CD14-positive monocyte (primary cell): ENCODE measurements at regions not wholly inside any gene's neighbourhood (a gene's known extent, or its start where the extent isn't known, plus 50 kb on each side); places are given as distances from the start of the nearest gene placed in this dataset.

Source experiments
- DNase-seq, 3 donors: peaks; one replicate each; pipeline ENCODE4 v3.0.0-alpha.2; 2011 to 2022
- H2AFZ ChIP-seq: 2 replicates; pipeline ENCODE4 v1.6.0; 2012; ENCODE audit warnings: mild to moderate bottlenecking, low read depth, low read length, inconsistent platforms; ENCODE audit not compliant: insufficient read depth, poor library complexity, severe bottlenecking
- H3K27ac ChIP-seq, 2 donors: 1 replicate in 1 of 2; 2 replicates in 1 of 2; pipeline ENCODE4 v1.5.1; 2012 to 2013; ENCODE audit warnings: low read length in 2 of 2, control low read depth in 1 of 2, inconsistent platforms in 1 of 2, low read depth in 1 of 2, mild to moderate bottlenecking in 1 of 2
- H3K27me3 ChIP-seq, 2 donors: one replicate each; pipeline versions ENCODE4 v1.6.0 to v1.6.1; 2011 to 2013; ENCODE audit warnings: low read length in 2 of 2; ENCODE audit not compliant: control insufficient read depth in 2 of 2, insufficient read depth in 2 of 2
- H3K36me3 ChIP-seq, 2 donors: replicated peaks in 1 of 2; 1 replicate in 1 of 2; 2 replicates in 1 of 2; pipeline versions ENCODE4 v1.5.1 to v1.6.1; 2012 to 2013; ENCODE audit warnings: low read length in 2 of 2, control low read depth in 1 of 2, inconsistent platforms in 1 of 2, mild to moderate bottlenecking in 1 of 2; ENCODE audit not compliant: insufficient read depth in 2 of 2, control insufficient read depth in 1 of 2
- H3K4me1 ChIP-seq, 2 donors: 1 replicate in 1 of 2; 2 replicates in 1 of 2; pipeline versions ENCODE4 v1.5.1 to v1.6.1; 2012 to 2013; ENCODE audit warnings: low read length in 2 of 2, control low read depth in 1 of 2, inconsistent platforms in 1 of 2, mild to moderate bottlenecking in 1 of 2, moderate library complexity in 1 of 2; ENCODE audit not compliant: insufficient read depth in 2 of 2, control insufficient read depth in 1 of 2
- H3K4me2 ChIP-seq: replicated peaks from 2 replicates; pipeline ENCODE3; 2012; ENCODE audit warnings: low read length, moderate library complexity, mild to moderate bottlenecking; ENCODE audit not compliant: poor library complexity, severe bottlenecking; ENCODE audit errors: extremely low read depth
- H3K4me3 ChIP-seq, 3 experiments: fragments of 200-600 bp in 1 of 3; sonication (generic) in 1 of 3; replicated peaks in 1 of 3; 1 replicate in 2 of 3; 2 replicates in 1 of 3; pipeline ENCODE4 v1.5.1; 2011 to 2013; ENCODE audit warnings: low read length in 3 of 3, mild to moderate bottlenecking in 3 of 3, control low read depth in 2 of 3, low read depth in 2 of 3, inconsistent platforms in 1 of 3, moderate library complexity in 1 of 3
- H3K79me2 ChIP-seq: 2 replicates; pipeline ENCODE4 v1.6.0; 2012; ENCODE audit warnings: mild to moderate bottlenecking, control low read depth, inconsistent platforms, low read length, moderate library complexity; ENCODE audit not compliant: insufficient read depth
- H3K9ac ChIP-seq: 2 replicates; pipeline ENCODE4 v1.6.0; 2017; ENCODE audit warnings: low read length, mild to moderate bottlenecking; ENCODE audit not compliant: insufficient read depth, poor library complexity, severe bottlenecking
- H3K9me3 ChIP-seq, 2 donors: replicated peaks in 1 of 2; 1 replicate in 1 of 2; 2 replicates in 1 of 2; pipeline versions ENCODE4 v1.5.1 to v1.6.1; 2012 to 2013; ENCODE audit warnings: low read length in 2 of 2, control low read depth in 1 of 2; ENCODE audit not compliant: control insufficient read depth in 1 of 2, insufficient read depth in 1 of 2
- H4K20me1 ChIP-seq: 2 replicates; pipeline ENCODE4 v1.6.0; 2012; ENCODE audit warnings: mild to moderate bottlenecking, low read length, control low read depth, moderate library complexity; ENCODE audit not compliant: insufficient read depth
- H3K27ac Mint-ChIP-seq, 7 donors: one replicate each; pipeline ENCODE4 v1.8.0; 2020; ENCODE audit warnings: mild to moderate bottlenecking in 7 of 7, mixed read lengths in 7 of 7, moderate library complexity in 6 of 7, inconsistent platforms in 2 of 7
- H3K27me3 Mint-ChIP-seq, 3 donors: one replicate each; pipeline ENCODE4 v1.8.0; 2021 to 2022; ENCODE audit warnings: low read depth in 3 of 3, mild to moderate bottlenecking in 3 of 3, mixed read lengths in 3 of 3, moderate library complexity in 3 of 3, inconsistent platforms in 1 of 3
- H3K36me3 Mint-ChIP-seq, 2 donors: one replicate each; pipeline ENCODE4 v1.8.0; 2020; ENCODE audit warnings: mixed read lengths in 2 of 2, inconsistent platforms in 1 of 2, mild to moderate bottlenecking in 1 of 2
- H3K4me1 Mint-ChIP-seq: one replicate; pipeline ENCODE4 v1.8.0; 2020; ENCODE audit warnings: mild to moderate bottlenecking, mixed read lengths
- H3K4me3 Mint-ChIP-seq, 2 donors: one replicate each; pipeline ENCODE4 v1.8.0; 2020; ENCODE audit warnings: mild to moderate bottlenecking in 2 of 2, mixed read lengths in 2 of 2, moderate library complexity in 1 of 2
- H3K9me3 Mint-ChIP-seq, 7 donors: one replicate each; pipeline ENCODE4 v1.8.0; 2020 to 2022; ENCODE audit warnings: mixed read lengths in 7 of 7, mild to moderate bottlenecking in 6 of 7, moderate library complexity in 6 of 7, inconsistent platforms in 2 of 7
- CTCF ChIP-seq: fragments of 200-600 bp; IDR thresholded peaks from one replicate; pipeline ENCODE4 v1.8.0; 2022; ENCODE audit warnings: antibody characterized with exemption, mild to moderate bottlenecking
- WGBS: methylation state at CpG from one replicate; pipeline ENCODE4 v1.1.5; 2013; ENCODE audit warnings: missing lambda C conversion rate; ENCODE audit not compliant: insufficient coverage; 5-methylcytosine and 5-hydroxymethylcytosine counted together
- intact Hi-C, 2 donors: fragments of 100-400 bp; cut with micrococcal nuclease; formaldehyde crosslinking; loops; one replicate each; pipeline versions ENCODE4 v1.15.0 to v1.15.1; 2023

- no peaks in the 10 kb centered on the region for H3K27me3 ChIP-seq
- H3K4me1 Mint-ChIP-seq = peaks cover 22% of the 10 kb centered on the region
- no peaks in the 10 kb centered on the region for H4K20me1 ChIP-seq
- H3K27ac Mint-ChIP-seq = no peak overlapping the region
- H2AFZ ChIP-seq = no peak overlapping the region
- H3K4me2 ChIP-seq = no peak overlapping the region
- no peak for TF ChIP-seq CTCF
- peaks cover 0 to 5% of the 10 kb centered on the region in 2 donors for H3K4me1 ChIP-seq
- peaks cover 0 to 2% of the 10 kb centered on the region in 2 donors for H3K9me3 ChIP-seq
- no peak overlapping the region for H3K4me3 Mint-ChIP-seq
- no peak overlapping the region for H3K9ac ChIP-seq
- no peak for DNase-seq
- no peak overlapping the region for H3K27ac ChIP-seq
- no peaks in the 10 kb centered on the region for H3K79me2 ChIP-seq
- no peak overlapping the region for H3K4me3 ChIP-seq
- H3K36me3 Mint-ChIP-seq = no peaks in the 10 kb centered on the region
- intact Hi-C loops = no loop called here
- peaks cover 0 to 2% (median 0%) of the 10 kb centered on the region in 7 donors for H3K9me3 Mint-ChIP-seq
- peaks cover 0 to 2% (median 0%) of the 10 kb centered on the region in 3 donors for H3K27me3 Mint-ChIP-seq
- H3K36me3 ChIP-seq = no peaks in the 10 kb centered on the region
Observed at GRCh38 chr3:178085817-178086123, 450.5 kb upstream of the KCNMB2 start.

GRCh38 chr3:178086144-178086825 is 450.0 kb upstream of the KCNMB2 start:
- WGBS = 61% methylated on average over 3 of the region's 6 CpGs
- H3K27me3 Mint-ChIP-seq = peaks cover 0 to 2% (median 1%) of the 10 kb centered on the region in 3 donors
- H3K9me3 Mint-ChIP-seq = peaks cover 0 to 4% (median 0%) of the 10 kb centered on the region in 7 donors
- Histone ChIP-seq H2AFZ (no peak overlapping the region), H3K4me3 (no peak overlapping the region), H3K9ac (no peak overlapping the region), H3K79me2 (no peaks in the 10 kb centered on the region), H3K27ac (no peak overlapping the region), H3K9me3 (peaks cover 0 to 4% of the 10 kb centered on the region in 2 donors), H3K27me3 (no peaks in the 10 kb centered on the region), H3K4me2 (no peak overlapping the region), H4K20me1 (no peaks in the 10 kb centered on the region), H3K4me1 (peaks cover 0 to 5% of the 10 kb centered on the region in 2 donors), H3K36me3 (no peaks in the 10 kb centered on the region)
- TF ChIP-seq CTCF = no peak
- DNase-seq = no peak
- intact Hi-C loops = no loop called here
- no peak overlapping the region for H3K27ac Mint-ChIP-seq
- H3K4me1 Mint-ChIP-seq = peaks cover 17% of the 10 kb centered on the region
- H3K4me3 Mint-ChIP-seq = no peak overlapping the region
- no peaks in the 10 kb centered on the region for H3K36me3 Mint-ChIP-seq
